Dendritic cell treated with granulocyte-macrophage colony-stimulating factor and Interleukin-4, amounts not matched to agents 40 ng/mL and 50 ng/mL, for 4 days (primary cell): ENCODE measurements at regions not wholly inside any gene's neighbourhood (a gene's known extent, or its start where the extent isn't known, plus 50 kb on each side); places are given as distances from the start of the nearest gene placed in this dataset.

Experiments
- H3K27ac Mint-ChIP-seq: one replicate; pipeline ENCODE4 v1.8.0; 2022; ENCODE audit warnings: mild to moderate bottlenecking, mixed read lengths
- H3K27me3 Mint-ChIP-seq: one replicate; pipeline ENCODE4 v1.8.0; 2022; ENCODE audit warnings: mild to moderate bottlenecking, mixed read lengths
- H3K36me3 Mint-ChIP-seq: one replicate; pipeline ENCODE4 v1.8.0; 2022; ENCODE audit warnings: low read depth, mixed read lengths
- H3K4me1 Mint-ChIP-seq: one replicate; pipeline ENCODE4 v1.8.0; 2022; ENCODE audit warnings: low read depth, mixed read lengths
- H3K4me3 Mint-ChIP-seq: one replicate; pipeline ENCODE4 v1.8.0; 2022; ENCODE audit warnings: mild to moderate bottlenecking, moderate library complexity, mixed read lengths
- H3K9me3 Mint-ChIP-seq: one replicate; pipeline ENCODE4 v1.8.0; 2022; ENCODE audit warnings: mixed read lengths
- intact Hi-C: fragments of 100-400 bp; cut with micrococcal nuclease; formaldehyde crosslinking; loops from one replicate; pipeline ENCODE4 v1.15.0; 2022

GRCh38 chr4:60502733-60503132 is 697.4 kb upstream of the ADGRL3 start:
- no peaks in the 10 kb centered on the region for H3K4me1 Mint-ChIP-seq
- intact Hi-C loops, result no loop called here
- H3K27me3 Mint-ChIP-seq, result no peaks in the 10 kb centered on the region
- peaks cover 36% of the 10 kb centered on the region for H3K9me3 Mint-ChIP-seq
- H3K36me3 Mint-ChIP-seq, result no peaks in the 10 kb centered on the region
- no peak overlapping the region for H3K27ac Mint-ChIP-seq
- no peak overlapping the region for H3K4me3 Mint-ChIP-seq

GRCh38 chr4:60506061-60506460 is 694.1 kb upstream of the ADGRL3 start:
- H3K27ac Mint-ChIP-seq, result no peak overlapping the region
- no peaks in the 10 kb centered on the region for H3K36me3 Mint-ChIP-seq
- no peaks in the 10 kb centered on the region for H3K4me1 Mint-ChIP-seq
- intact Hi-C loops, result no loop called here
- peaks cover 48% of the 10 kb centered on the region for H3K9me3 Mint-ChIP-seq
- no peak overlapping the region for H3K4me3 Mint-ChIP-seq
- no peaks in the 10 kb centered on the region for H3K27me3 Mint-ChIP-seq

GRCh38 chr4:60522265-60522664 is 677.9 kb upstream of the ADGRL3 start:
- Mint-ChIP-seq H3K9me3 (no peaks in the 10 kb centered on the region), H3K27ac (no peak overlapping the region), H3K36me3 (no peaks in the 10 kb centered on the region), H3K4me3 (no peak overlapping the region), H3K27me3 (no peaks in the 10 kb centered on the region), H3K4me1 (no peaks in the 10 kb centered on the region)
- intact Hi-C loops, result no loop called here

GRCh38 chr4:60531776-60532379 is 668.2 kb upstream of the ADGRL3 start:
- Mint-ChIP-seq H3K27me3 (no peaks in the 10 kb centered on the region), H3K9me3 (peaks cover 11% of the 10 kb centered on the region), H3K36me3 (no peaks in the 10 kb centered on the region), H3K4me3 (no peak overlapping the region), H3K27ac (no peak overlapping the region), H3K4me1 (no peaks in the 10 kb centered on the region)
- intact Hi-C loops, result no loop called here

- Mint-ChIP-seq H3K27me3 (no peaks in the 10 kb centered on the region), H3K4me1 (no peaks in the 10 kb centered on the region), H3K4me3 (no peak overlapping the region), H3K36me3 (no peaks in the 10 kb centered on the region), H3K27ac (no peak overlapping the region), H3K9me3 (peaks cover 20% of the 10 kb centered on the region)
- intact Hi-C loops, result no loop called here
Observed at GRCh38 chr4:60544981-60545380, 655.1 kb upstream of the ADGRL3 start.

- H3K4me1 Mint-ChIP-seq, result no peaks in the 10 kb centered on the region
- H3K36me3 Mint-ChIP-seq, result no peaks in the 10 kb centered on the region
- no peak overlapping the region for H3K27ac Mint-ChIP-seq
- no peaks in the 10 kb centered on the region for H3K9me3 Mint-ChIP-seq
- no peaks in the 10 kb centered on the region for H3K27me3 Mint-ChIP-seq
- H3K4me3 Mint-ChIP-seq, result no peak overlapping the region
- intact Hi-C loops, result no loop called here
Observed at GRCh38 chr4:60562334-60562733, 637.8 kb upstream of the ADGRL3 start.

- intact Hi-C loops, result no loop called here
- peaks cover 13% of the 10 kb centered on the region for H3K9me3 Mint-ChIP-seq
Observed at GRCh38 chr4:60565558-60565957, 634.6 kb upstream of the ADGRL3 start.

GRCh38 chr4:60575336-60575735 is 624.8 kb upstream of the ADGRL3 start:
- Mint-ChIP-seq H3K36me3 (no peaks in the 10 kb centered on the region), H3K4me1 (no peaks in the 10 kb centered on the region), H3K4me3 (no peak overlapping the region), H3K27ac (no peak overlapping the region), H3K9me3 (peaks cover 12% of the 10 kb centered on the region), H3K27me3 (no peaks in the 10 kb centered on the region)
- intact Hi-C loops, result no loop called here

More at GRCh38 chr4:60565558-60565957, 634.6 kb upstream of the ADGRL3 start:
- no peaks in the 10 kb centered on the region for H3K36me3 Mint-ChIP-seq
- H3K4me3 Mint-ChIP-seq, result no peak overlapping the region
- no peaks in the 10 kb centered on the region for H3K27me3 Mint-ChIP-seq
- no peak overlapping the region for H3K27ac Mint-ChIP-seq
- no peaks in the 10 kb centered on the region for H3K4me1 Mint-ChIP-seq

- Mint-ChIP-seq H3K4me3 (no peak overlapping the region), H3K27ac (no peak overlapping the region), H3K27me3 (no peaks in the 10 kb centered on the region), H3K36me3 (no peaks in the 10 kb centered on the region), H3K4me1 (no peaks in the 10 kb centered on the region), H3K9me3 (peaks cover 8% of the 10 kb centered on the region)
- intact Hi-C loops, result no loop called here
Observed at GRCh38 chr4:60579335-60579734, 620.8 kb upstream of the ADGRL3 start.

- intact Hi-C loops, result no loop called here
- Mint-ChIP-seq H3K27ac (no peak overlapping the region), H3K27me3 (no peaks in the 10 kb centered on the region), H3K9me3 (no peaks in the 10 kb centered on the region), H3K4me1 (no peaks in the 10 kb centered on the region), H3K4me3 (no peak overlapping the region), H3K36me3 (no peaks in the 10 kb centered on the region)
Observed at GRCh38 chr4:60581919-60582536, 618.1 kb upstream of the ADGRL3 start.

- H3K4me1 Mint-ChIP-seq, result no peaks in the 10 kb centered on the region
- intact Hi-C loops, result no loop called here
- H3K27ac Mint-ChIP-seq, result no peak overlapping the region
- no peaks in the 10 kb centered on the region for H3K36me3 Mint-ChIP-seq
- H3K27me3 Mint-ChIP-seq, result no peaks in the 10 kb centered on the region
- H3K9me3 Mint-ChIP-seq, result peaks cover 9% of the 10 kb centered on the region
- H3K4me3 Mint-ChIP-seq, result no peak overlapping the region
Observed at GRCh38 chr4:60588556-60588955, 611.6 kb upstream of the ADGRL3 start.

GRCh38 chr4:60589425-60589824 is 610.7 kb upstream of the ADGRL3 start:
- intact Hi-C loops, result no loop called here
- Mint-ChIP-seq H3K27me3 (no peaks in the 10 kb centered on the region), H3K4me1 (no peaks in the 10 kb centered on the region), H3K9me3 (peaks cover 9% of the 10 kb centered on the region), H3K27ac (no peak overlapping the region), H3K4me3 (no peak overlapping the region), H3K36me3 (no peaks in the 10 kb centered on the region)

GRCh38 chr4:60590116-60590515 is 610.0 kb upstream of the ADGRL3 start:
- H3K4me3 Mint-ChIP-seq, result no peak overlapping the region
- H3K27ac Mint-ChIP-seq, result no peak overlapping the region
- H3K4me1 Mint-ChIP-seq, result no peaks in the 10 kb centered on the region
- no peaks in the 10 kb centered on the region for H3K27me3 Mint-ChIP-seq
- no peaks in the 10 kb centered on the region for H3K36me3 Mint-ChIP-seq
- H3K9me3 Mint-ChIP-seq, result peaks cover 9% of the 10 kb centered on the region
- intact Hi-C loops, result no loop called here

GRCh38 chr4:60605646-60606354 is 594.3 kb upstream of the ADGRL3 start:
- H3K4me3 Mint-ChIP-seq, result no peak overlapping the region
- H3K9me3 Mint-ChIP-seq, result peaks cover 14% of the 10 kb centered on the region
- no peaks in the 10 kb centered on the region for H3K36me3 Mint-ChIP-seq

More at GRCh38 chr4:60605646-60606354, 594.3 kb upstream of the ADGRL3 start:
- Mint-ChIP-seq H3K27ac (no peak overlapping the region), H3K4me1 (no peaks in the 10 kb centered on the region), H3K27me3 (no peaks in the 10 kb centered on the region)
- intact Hi-C loops, result no loop called here
